HL-60 (cell line): ENCODE measurements at regions not wholly inside any gene's neighbourhood (a gene's known extent, or its start where the extent isn't known, plus 50 kb on each side); places are given as distances from the start of the nearest gene placed in this dataset.
"Not testable (repeated sequence)": the region's sequence is repeated elsewhere in the genome, so short reads cannot be mapped to it uniquely, and the experiment has no call there.

ENCODE experiments used
- GABPA ChIP-seq: IDR thresholded peaks from 2 replicates; pipeline ENCODE4 v1.6.1; 2012; ENCODE audit warnings: low read depth
- POLR2AphosphoS5 ChIP-seq: IDR thresholded peaks from 2 replicates; pipeline ENCODE4 v1.6.1; 2012; ENCODE audit warnings: low read depth
- SPI1 ChIP-seq: IDR thresholded peaks from 2 replicates; pipeline ENCODE4 v1.6.1; 2012; ENCODE audit warnings: low read depth, mild to moderate bottlenecking, borderline replicate concordance
- TF ChIP-seq, protein P1 (sequence below): IDR thresholded peaks from one replicate; pipeline ENCODE4 v1.5.1; 2011; ENCODE audit warnings: low read length, control low read depth, inconsistent platforms; ENCODE audit not compliant: insufficient read depth

DNA sequence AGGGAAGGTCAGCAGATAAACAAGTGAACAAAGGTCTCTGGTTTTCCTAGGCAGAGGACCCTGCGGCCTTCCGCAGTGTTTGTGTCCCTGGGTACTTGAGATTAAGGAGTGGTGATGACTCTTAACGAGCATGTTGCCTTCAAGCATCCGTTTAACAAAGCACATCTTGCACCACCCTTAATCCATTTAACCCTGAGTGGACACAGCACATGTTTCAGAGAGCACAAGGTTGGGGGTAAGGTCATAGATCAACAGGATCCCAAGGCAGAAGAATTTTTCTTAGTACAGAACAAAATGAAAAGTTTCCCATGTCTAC lies 966.4 kb upstream of the DEFB115 start:
- TF ChIP-seq, protein P1, sequence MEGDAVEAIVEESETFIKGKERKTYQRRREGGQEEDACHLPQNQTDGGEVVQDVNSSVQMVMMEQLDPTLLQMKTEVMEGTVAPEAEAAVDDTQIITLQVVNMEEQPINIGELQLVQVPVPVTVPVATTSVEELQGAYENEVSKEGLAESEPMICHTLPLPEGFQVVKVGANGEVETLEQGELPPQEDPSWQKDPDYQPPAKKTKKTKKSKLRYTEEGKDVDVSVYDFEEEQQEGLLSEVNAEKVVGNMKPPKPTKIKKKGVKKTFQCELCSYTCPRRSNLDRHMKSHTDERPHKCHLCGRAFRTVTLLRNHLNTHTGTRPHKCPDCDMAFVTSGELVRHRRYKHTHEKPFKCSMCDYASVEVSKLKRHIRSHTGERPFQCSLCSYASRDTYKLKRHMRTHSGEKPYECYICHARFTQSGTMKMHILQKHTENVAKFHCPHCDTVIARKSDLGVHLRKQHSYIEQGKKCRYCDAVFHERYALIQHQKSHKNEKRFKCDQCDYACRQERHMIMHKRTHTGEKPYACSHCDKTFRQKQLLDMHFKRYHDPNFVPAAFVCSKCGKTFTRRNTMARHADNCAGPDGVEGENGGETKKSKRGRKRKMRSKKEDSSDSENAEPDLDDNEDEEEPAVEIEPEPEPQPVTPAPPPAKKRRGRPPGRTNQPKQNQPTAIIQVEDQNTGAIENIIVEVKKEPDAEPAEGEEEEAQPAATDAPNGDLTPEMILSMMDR = not testable (repeated sequence)
- TF ChIP-seq POLR2AphosphoS5, SPI1, GABPA: not testable (repeated sequence)
